ENCODE measurements at regions not wholly inside any gene's neighbourhood (a gene's known extent, or its start where the extent isn't known, plus 50 kb on each side); places are given as distances from the start of the nearest gene placed in this dataset.
"Not testable (repeated sequence)": the region's sequence is repeated elsewhere in the genome, so short reads cannot be mapped to it uniquely, and the experiment has no call there.

DNA sequence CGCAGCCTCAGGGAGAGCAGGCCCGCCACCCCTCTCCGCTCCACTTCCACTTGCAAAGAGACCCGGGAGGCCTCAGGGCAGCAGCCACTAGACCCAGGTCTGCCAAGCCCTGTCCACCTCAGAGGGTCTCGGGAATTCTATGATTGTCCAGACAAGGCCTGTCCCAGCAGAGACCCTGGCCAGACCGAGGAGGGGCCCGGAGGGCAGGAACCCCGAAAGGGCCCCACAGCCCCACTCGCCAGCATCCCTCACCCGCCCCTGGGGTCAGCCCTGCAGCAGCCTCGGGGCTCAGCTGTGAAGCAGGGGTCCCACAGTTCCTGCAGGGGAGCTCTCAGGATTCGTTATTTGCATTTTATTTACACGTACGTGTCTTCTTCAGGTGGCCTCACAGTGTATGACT lies 269.5 kb downstream of the EIPR1 start:
- Mint-ChIP-seq H3K36me3 (no peaks in the 10 kb centered on the region), H3K27me3 (no peaks in the 10 kb centered on the region), H3K27ac (no peak overlapping the region), H3K4me3 (no peak overlapping the region), H3K4me1 (no peaks in the 10 kb centered on the region), H3K9me3 (no peaks in the 10 kb centered on the region)

DNA sequence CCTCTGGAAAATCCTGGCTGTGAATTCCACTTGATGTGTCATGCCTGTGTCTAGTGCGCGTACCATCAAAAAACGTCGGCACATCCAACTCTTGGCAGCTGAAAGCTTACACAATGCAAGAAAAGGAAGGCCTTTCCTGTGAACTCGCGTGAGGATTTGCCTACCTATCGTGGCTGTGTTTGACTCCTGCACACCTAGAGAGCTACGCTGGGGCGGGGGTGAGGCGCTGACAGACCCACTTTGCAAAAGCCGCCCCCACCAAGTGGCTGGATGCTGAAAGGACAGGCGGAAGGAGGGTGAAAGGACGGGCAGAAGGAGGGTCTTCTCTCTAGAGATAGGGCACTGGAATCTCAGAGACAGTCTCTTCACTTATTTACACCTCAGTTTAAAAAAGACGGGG lies 270.1 kb downstream of the EIPR1 start:
- Mint-ChIP-seq H3K27me3 (no peaks in the 10 kb centered on the region), H3K27ac (no peak overlapping the region), H3K4me3 (no peak overlapping the region), H3K9me3 (no peaks in the 10 kb centered on the region), H3K4me1 (no peaks in the 10 kb centered on the region), H3K36me3 (no peaks in the 10 kb centered on the region)

DNA sequence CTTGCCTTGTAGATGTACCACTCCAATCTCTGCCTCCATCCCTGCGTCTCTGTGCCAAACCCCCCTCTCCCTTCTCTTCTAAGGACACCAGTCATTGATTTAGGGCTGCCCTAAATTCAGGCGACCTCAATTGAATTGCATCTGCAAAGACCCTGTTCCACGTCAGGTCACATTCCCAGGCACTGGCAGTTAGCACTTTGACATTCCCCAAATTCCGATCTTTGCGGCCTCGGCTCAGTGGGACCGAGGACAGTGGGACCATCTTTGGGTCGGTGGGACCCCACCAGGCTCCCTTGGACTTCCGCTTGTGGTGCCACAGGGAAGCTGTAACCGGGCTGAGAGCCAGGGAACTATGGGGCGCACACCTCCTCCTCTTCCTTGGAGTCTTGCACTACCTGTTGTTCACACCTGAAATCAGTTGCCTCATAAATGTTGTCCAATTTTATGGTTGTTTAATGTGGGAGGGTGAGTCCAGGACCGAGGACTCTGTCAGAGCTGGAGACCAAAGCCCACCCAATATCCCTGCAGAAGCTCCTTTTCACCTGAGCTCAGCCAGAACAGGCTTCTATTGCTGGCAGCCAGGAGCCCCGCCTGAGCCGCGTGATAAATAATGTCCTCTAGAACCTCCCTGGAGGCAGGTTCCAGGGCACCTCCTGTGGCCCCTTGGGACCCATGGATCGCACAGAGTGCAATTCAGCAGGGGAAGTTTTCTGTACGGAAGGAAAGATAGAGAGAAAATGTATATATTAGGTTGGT lies 271.6 kb downstream of the EIPR1 start:
- no peak overlapping the region for H3K4me3 Mint-ChIP-seq
- H3K9me3 Mint-ChIP-seq = no peaks in the 10 kb centered on the region
- H3K36me3 Mint-ChIP-seq = no peaks in the 10 kb centered on the region
- peaks cover 2% of the 10 kb centered on the region for H3K27me3 Mint-ChIP-seq
- H3K4me1 Mint-ChIP-seq = no peaks in the 10 kb centered on the region
- H3K27ac Mint-ChIP-seq = no peak overlapping the region

DNA sequence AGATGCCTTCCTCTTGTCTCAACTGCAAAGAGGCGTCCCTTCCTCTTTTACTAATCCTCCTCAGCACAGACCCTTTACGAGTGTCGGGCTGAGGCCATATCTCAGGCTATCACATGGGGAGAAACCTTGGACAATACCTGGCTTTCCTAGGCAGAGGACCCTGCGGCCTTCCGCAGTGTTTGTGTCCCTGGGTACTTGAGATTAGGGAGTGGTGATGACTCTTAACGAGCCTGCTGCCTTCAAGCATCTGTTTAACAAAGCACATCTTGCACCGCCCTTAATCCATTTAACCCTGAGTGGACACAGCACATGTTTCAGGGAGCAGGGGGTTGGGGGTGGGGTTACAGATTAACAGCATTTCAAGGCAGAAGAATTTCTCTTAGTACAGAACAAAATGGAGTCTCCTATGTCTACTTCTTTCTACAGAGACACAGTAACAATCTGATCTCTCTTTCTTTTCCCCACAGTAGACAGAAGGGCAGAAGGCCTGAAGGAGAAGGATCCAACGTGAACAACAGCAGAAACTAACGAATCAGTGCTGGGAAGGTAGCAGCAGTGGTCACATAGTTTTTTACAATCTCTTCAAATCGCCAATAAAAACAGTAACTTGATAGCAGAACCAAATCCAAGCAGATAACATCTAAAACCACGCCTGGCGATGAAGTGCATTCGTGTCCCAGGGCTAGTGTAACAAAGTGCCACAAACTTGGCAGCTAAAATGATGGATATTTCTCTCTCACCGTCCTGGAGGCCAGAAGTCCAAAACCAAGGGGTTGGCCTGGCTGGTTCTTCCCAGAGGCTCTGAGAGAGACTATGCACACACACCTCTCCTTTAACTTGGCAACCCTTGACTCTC lies 272.4 kb downstream of the EIPR1 start:
- H3K4me3 Mint-ChIP-seq, H3K4me1 Mint-ChIP-seq, H3K27me3 Mint-ChIP-seq, H3K9me3 Mint-ChIP-seq, H3K36me3 Mint-ChIP-seq, H3K27ac Mint-ChIP-seq: not testable (repeated sequence)

DNA sequence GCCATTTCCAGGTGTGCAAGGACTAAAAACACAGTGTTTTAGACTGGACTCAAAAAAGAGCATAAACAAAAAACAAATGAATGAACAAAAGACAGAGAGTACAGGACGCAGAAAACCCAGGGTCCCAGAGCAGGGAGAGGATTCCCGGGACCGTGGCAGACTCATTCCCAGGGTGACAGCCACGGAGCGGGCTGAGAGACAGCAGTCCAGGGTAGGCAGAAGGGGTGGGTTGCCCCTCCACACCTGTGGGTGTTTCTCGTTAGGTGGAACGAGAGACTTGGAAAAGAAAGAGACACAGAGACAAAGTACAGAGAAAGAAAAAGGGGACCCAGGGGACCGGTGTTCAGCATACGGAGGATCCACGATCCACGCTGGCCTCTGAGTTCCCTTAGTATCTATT lies 273.4 kb downstream of the EIPR1 start:
- H3K27me3 Mint-ChIP-seq = peaks cover 2% of the 10 kb centered on the region
- H3K27ac Mint-ChIP-seq = no peak overlapping the region
- no peaks in the 10 kb centered on the region for H3K4me1 Mint-ChIP-seq
- no peaks in the 10 kb centered on the region for H3K9me3 Mint-ChIP-seq
- H3K4me3 Mint-ChIP-seq = no peak overlapping the region
- H3K36me3 Mint-ChIP-seq = no peaks in the 10 kb centered on the region

DNA sequence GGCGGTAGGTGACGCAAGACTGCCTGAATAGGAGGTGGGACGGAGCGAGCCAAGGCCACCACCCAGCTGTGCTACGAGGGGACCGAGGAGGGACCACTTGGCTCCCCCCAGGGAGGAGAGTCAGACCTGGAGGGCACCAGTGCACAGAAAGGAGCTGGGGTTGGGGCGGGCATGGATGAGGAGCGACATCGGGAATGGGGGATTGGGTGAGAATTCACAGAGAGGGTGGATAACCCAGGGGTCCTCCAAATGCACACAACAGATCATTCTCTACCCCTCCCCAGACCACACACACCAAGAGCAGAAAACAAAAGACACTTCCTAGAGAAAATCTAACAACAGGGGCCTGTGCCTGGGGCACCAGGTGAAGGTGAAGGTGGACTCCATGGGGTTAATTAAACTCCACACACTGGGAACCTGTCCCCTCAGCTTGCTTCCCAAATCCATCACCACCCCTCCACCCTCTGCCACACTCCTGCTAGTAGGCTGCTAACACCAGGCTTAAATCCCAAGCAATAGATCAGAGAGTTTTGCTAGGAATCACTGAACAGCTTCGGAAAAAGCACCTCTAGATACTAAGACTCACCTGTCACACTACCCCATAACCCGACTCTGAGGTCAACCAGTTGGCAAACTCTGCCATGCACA lies 274.6 kb downstream of the EIPR1 start:
- H3K36me3 Mint-ChIP-seq = no peaks in the 10 kb centered on the region
- no peak overlapping the region for H3K4me3 Mint-ChIP-seq
- H3K9me3 Mint-ChIP-seq = no peaks in the 10 kb centered on the region
- H3K27ac Mint-ChIP-seq = no peak overlapping the region
- H3K4me1 Mint-ChIP-seq = no peaks in the 10 kb centered on the region
- peaks cover 2% of the 10 kb centered on the region for H3K27me3 Mint-ChIP-seq

DNA sequence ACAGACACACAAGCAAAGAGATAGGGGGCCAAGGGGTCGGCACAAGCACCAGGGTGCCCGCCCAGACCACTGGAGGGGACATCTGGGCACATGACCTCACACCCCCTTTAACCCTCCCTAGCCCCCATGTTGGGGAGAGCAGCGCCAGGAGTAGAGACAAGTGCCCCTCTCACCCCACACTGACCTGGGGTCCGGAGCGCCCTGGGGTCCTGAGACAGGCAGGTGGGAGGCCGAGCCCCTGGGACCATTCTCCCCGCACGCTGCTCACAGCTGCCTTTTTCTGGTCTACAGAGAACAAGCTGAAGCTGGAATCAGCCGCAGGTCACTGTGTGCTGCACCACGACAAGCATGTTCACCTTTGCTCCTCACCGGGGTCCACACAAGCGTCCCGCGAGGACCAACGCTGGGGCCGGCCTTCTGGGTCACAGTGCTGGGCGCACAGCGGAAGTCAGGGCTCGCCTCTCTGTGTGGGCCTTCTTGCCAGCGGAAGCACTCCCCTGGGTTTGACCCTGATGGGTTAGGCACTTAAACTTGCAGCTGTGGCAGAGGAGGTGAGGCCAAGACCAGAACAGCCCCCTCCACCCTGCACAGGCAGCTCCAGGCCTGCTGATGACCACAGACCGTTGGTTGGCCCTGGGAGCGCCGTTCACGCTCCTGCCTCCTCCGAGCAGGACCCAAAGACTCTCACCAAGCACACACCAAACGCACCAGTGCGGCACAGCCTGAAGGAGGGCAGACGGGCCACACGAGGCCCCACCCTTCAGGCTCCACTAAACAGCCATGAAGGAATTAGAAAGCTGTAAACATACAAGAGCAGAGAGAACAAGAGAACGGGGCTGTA lies 275.3 kb downstream of the EIPR1 start:
- Mint-ChIP-seq H3K27ac (no peak overlapping the region), H3K4me3 (no peak overlapping the region), H3K4me1 (no peaks in the 10 kb centered on the region), H3K9me3 (no peaks in the 10 kb centered on the region), H3K27me3 (peaks cover 2% of the 10 kb centered on the region), H3K36me3 (no peaks in the 10 kb centered on the region)

DNA sequence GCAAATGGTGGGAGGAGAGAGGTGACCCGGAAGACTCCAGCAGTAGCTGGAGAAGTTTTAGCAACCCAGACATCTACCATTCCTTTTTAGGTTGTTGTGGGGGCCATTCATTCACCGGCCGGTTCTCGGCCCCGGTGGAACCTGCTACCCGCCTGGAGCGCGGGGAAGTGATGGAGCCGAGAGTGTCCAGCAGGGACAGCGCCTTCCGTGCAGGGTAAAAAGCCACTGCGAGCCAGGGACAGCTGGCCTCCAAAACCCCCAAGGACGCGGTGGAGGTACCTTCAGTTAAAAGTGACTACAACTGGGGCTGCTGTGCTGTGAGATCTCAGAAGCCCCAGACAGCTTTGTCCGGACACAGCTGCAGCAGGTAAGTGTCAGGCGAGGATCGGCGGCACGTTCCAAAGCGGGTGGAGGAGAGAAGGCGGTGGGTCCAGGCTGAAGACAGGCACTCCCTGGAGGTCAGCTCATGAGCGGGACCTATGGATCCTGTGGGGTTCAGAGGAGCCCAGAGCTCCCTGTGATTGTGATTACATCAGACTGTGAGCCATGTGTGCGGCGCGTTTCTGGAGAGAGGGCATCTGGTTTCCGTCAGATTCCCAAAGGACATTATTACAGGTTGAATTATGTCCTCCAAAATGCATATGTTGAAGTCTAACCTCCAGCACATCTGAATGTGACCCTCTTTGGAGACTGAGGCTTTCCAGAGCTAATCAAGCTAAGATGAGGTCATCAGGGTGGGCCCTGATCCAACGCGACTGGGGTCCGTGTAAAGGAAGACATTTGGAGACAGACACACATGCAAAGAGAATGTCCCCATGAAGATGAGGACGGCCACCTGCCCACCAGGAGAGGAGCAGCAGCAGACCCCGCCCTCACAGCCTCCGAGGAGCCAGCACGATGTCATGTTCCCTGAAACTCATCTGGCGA lies 276.3 kb downstream of the EIPR1 start:
- Mint-ChIP-seq H3K27me3 (peaks cover 2% of the 10 kb centered on the region), H3K27ac (no peak overlapping the region), H3K4me3 (no peak overlapping the region), H3K9me3 (no peaks in the 10 kb centered on the region), H3K36me3 (no peaks in the 10 kb centered on the region), H3K4me1 (no peaks in the 10 kb centered on the region)

DNA sequence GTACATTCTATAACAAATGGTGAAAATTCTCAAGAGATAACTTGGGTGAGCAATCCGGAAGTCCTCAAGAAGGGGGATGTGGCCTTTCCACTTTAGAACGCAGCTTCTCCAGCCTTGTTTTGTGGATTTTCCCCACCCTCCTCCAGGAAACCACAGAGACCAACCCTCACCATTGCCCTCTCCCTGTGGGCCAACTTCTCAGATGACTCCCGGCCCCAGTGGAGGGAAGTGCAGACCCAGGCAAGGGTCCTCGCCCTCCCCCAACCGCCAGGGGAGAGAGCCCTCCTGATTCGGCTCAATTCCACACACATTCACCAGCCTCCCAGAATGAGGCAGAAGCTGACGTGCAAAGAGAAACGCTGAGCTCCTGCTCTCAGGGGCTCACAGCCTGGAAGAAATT lies 277.2 kb downstream of the EIPR1 start:
- Mint-ChIP-seq H3K4me3 (no peak overlapping the region), H3K9me3 (no peaks in the 10 kb centered on the region), H3K27me3 (peaks cover 2% of the 10 kb centered on the region), H3K4me1 (no peaks in the 10 kb centered on the region), H3K27ac (no peak overlapping the region), H3K36me3 (no peaks in the 10 kb centered on the region)

DNA sequence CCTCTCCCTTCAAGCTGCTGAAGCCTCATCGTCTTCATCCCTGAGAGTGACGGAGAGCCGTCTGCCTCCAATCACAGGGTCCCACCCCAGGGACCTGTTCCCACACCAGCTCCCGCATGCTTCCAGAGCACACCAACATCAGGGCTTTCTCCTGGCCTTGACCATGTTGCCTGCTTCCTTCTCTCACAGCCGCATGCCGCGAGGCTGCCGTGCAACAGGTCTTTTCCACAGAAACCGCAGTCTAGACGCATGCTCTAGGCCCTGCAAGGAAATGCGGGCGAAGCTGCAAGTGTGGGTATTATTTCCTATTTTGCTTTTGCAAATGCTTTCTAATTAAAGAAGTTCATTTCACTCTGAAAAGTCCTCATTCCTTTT lies 277.8 kb downstream of the EIPR1 start:
- H3K9me3 Mint-ChIP-seq = no peaks in the 10 kb centered on the region
- peaks cover 2% of the 10 kb centered on the region for H3K27me3 Mint-ChIP-seq
- H3K4me3 Mint-ChIP-seq = no peak overlapping the region
- no peaks in the 10 kb centered on the region for H3K36me3 Mint-ChIP-seq
- no peaks in the 10 kb centered on the region for H3K4me1 Mint-ChIP-seq
- H3K27ac Mint-ChIP-seq = no peak overlapping the region

DNA sequence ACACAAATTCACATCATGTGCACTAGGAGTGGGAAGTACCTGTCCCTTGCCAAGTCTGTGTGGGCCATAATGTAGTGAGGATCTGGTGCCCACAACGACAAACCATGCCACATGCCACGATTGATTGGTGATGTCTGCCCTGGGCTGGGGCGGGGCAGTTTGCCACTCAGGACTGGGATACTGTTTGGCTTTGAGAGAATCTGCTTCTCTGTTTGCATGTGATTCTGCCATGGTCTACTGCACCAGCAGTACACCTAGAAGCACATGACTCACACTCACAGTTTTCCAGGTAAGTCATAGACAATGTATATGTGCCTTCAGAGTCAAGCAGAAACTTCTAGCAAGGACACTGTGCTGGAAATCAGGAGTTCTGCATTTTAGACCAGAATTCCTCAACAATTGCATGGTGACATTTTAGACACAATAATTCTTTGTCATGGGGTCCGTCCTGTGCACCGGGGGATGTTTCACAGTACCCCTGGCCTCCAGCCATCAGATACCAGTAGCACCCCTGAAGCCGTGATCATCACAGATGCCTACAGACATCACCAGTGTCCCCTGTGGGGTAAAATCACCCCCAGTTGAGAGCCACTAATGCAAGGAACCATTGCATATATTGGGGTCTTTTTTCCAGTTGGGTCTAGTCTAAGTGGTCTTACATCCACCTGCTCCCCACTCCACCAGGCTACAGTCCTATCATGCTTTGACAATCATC lies 278.3 kb downstream of the EIPR1 start:
- Mint-ChIP-seq H3K4me3 (no peak overlapping the region), H3K9me3 (no peaks in the 10 kb centered on the region), H3K27ac (no peak overlapping the region), H3K4me1 (no peaks in the 10 kb centered on the region), H3K27me3 (peaks cover 4% of the 10 kb centered on the region), H3K36me3 (no peaks in the 10 kb centered on the region)

DNA sequence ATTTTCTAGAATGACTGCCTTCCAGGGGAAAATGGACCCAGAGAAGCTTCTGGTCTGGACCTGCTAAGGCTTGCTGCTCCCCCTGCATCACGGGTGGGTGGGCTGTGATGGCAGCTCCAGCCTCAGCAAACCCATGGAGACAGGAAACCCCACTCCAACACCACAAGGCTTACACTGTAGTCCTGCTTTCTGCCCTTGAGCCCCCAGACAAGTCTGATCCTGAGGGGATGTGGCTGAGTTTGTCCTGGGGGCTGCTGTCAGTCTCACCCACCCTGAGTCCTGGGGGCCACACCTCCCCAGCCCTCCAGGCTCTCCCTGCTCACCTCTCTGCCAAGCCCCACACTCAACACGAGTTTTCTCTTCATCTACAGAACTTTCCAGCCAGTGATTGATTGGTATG lies 279.4 kb downstream of the EIPR1 start:
- H3K9me3 Mint-ChIP-seq = no peaks in the 10 kb centered on the region
- no peak overlapping the region for H3K4me3 Mint-ChIP-seq
- no peaks in the 10 kb centered on the region for H3K4me1 Mint-ChIP-seq
- peaks cover 7% of the 10 kb centered on the region for H3K27me3 Mint-ChIP-seq
- no peaks in the 10 kb centered on the region for H3K36me3 Mint-ChIP-seq
- no peak overlapping the region for H3K27ac Mint-ChIP-seq

DNA sequence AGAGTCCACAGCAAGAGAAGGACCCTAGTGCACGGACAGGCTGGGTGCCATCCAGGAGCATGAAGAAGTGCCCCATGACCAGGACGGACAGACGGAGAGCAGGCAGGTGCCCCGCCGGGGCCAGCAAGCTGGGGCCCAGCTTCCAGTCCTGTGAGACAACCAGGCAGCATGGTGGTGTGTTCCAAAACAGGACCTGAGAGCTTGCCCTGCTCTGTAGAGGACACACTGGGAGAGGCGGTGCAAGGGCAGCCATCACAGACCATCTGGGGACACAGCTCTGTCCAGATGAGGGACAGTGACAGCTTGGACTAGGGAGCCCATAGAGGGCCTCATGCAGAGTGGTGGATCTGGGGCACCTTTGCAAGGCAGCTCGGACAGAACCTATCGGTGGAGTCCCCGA lies 279.8 kb downstream of the EIPR1 start:
- Mint-ChIP-seq H3K4me3 (no peak overlapping the region), H3K9me3 (no peaks in the 10 kb centered on the region), H3K27me3 (peaks cover 7% of the 10 kb centered on the region), H3K27ac (no peak overlapping the region), H3K4me1 (no peaks in the 10 kb centered on the region), H3K36me3 (no peaks in the 10 kb centered on the region)
